Activated naive CD8-positive, alpha-beta T cell treated with anti-CD3 and anti-CD28 coated beads, Interleukin-2, amount 10 ng/mL, durations not matched to agents 7 days and 5 days (primary cell): ENCODE measurements at regions not wholly inside any gene's neighbourhood (a gene's known extent, or its start where the extent isn't known, plus 50 kb on each side); places are given as distances from the start of the nearest gene placed in this dataset.

ENCODE experiments used
- ATAC-seq: fragments of 150-1000 bp; cut with Tn5 transposase; one replicate; pipeline ENCODE4 v1.10.0; 2021; ENCODE audit warnings: low read depth, moderate library complexity
- POLR2A ChIA-PET: fragments of 350-600 bp; sonication (Branson Sonifier 250); formaldehyde crosslinking; loops from one replicate; lab custom pipeline; 2021; ENCODE audit warnings: antibody characterized with exemption; lab: Charles Lee
- DNase-seq: peaks from one replicate; pipeline ENCODE4 v3.0.0; 2021
- H3K27ac Mint-ChIP-seq: one replicate; pipeline ENCODE4 v1.8.0; 2022; ENCODE audit warnings: mild to moderate bottlenecking, mixed read lengths
- H3K27me3 Mint-ChIP-seq: one replicate; pipeline ENCODE4 v1.8.0; 2022; ENCODE audit warnings: mild to moderate bottlenecking, moderate library complexity, mixed read lengths
- H3K36me3 Mint-ChIP-seq: one replicate; pipeline ENCODE4 v1.8.0; 2021; ENCODE audit warnings: mild to moderate bottlenecking, mixed read lengths
- H3K4me1 Mint-ChIP-seq: one replicate; pipeline ENCODE4 v1.8.0; 2021; ENCODE audit warnings: mixed read lengths
- H3K4me3 Mint-ChIP-seq: one replicate; pipeline ENCODE4 v1.8.0; 2022; ENCODE audit warnings: mild to moderate bottlenecking, moderate library complexity, mixed read lengths
- H3K9me3 Mint-ChIP-seq: one replicate; pipeline ENCODE4 v1.8.0; 2021; ENCODE audit warnings: mixed read lengths

- no peak overlapping the region for H3K4me3 Mint-ChIP-seq
- no peak for DNase-seq
- H3K27me3 Mint-ChIP-seq, result no peaks in the 10 kb centered on the region
- no peaks in the 10 kb centered on the region for H3K36me3 Mint-ChIP-seq
- POLR2A ChIA-PET, result no interaction called here
- no peak overlapping the region for H3K27ac Mint-ChIP-seq
- H3K9me3 Mint-ChIP-seq, result no peaks in the 10 kb centered on the region
- no peaks in the 10 kb centered on the region for H3K4me1 Mint-ChIP-seq
- no peak for ATAC-seq
Observed at GRCh38 chr6:163725008-163725941, 310.8 kb downstream of the QKI start.

GRCh38 chr6:163724196-163724595, 309.7 kb downstream of the QKI start:
- no peaks in the 10 kb centered on the region for H3K27me3 Mint-ChIP-seq
- no peak overlapping the region for H3K27ac Mint-ChIP-seq

GRCh38 chr6:163723759-163724158, 309.2 kb downstream of the QKI start:
- H3K27ac Mint-ChIP-seq, result no peak overlapping the region
- ATAC-seq (no peak), DNase-seq (no peak)
- no peaks in the 10 kb centered on the region for H3K27me3 Mint-ChIP-seq
- H3K36me3 Mint-ChIP-seq, result no peaks in the 10 kb centered on the region
- H3K4me1 Mint-ChIP-seq, result no peaks in the 10 kb centered on the region
- POLR2A ChIA-PET, result no interaction called here
- no peak overlapping the region for H3K4me3 Mint-ChIP-seq
- H3K9me3 Mint-ChIP-seq, result no peaks in the 10 kb centered on the region

More at GRCh38 chr6:163724196-163724595, 309.7 kb downstream of the QKI start:
- no peaks in the 10 kb centered on the region for H3K36me3 Mint-ChIP-seq
- POLR2A ChIA-PET, result no interaction called here
- H3K4me1 Mint-ChIP-seq, result no peaks in the 10 kb centered on the region
- no peaks in the 10 kb centered on the region for H3K9me3 Mint-ChIP-seq
- no peak for ATAC-seq
- H3K4me3 Mint-ChIP-seq, result no peak overlapping the region
- DNase-seq, result no peak

- no peak overlapping the region for H3K4me3 Mint-ChIP-seq
- no peaks in the 10 kb centered on the region for H3K9me3 Mint-ChIP-seq
- no peaks in the 10 kb centered on the region for H3K27me3 Mint-ChIP-seq
- H3K36me3 Mint-ChIP-seq, result no peaks in the 10 kb centered on the region
- POLR2A ChIA-PET, result no interaction called here
- H3K27ac Mint-ChIP-seq, result no peak overlapping the region
- H3K4me1 Mint-ChIP-seq, result no peaks in the 10 kb centered on the region
- no peak for DNase-seq
- no peak for ATAC-seq
Observed at GRCh38 chr6:163721922-163722692, 307.6 kb downstream of the QKI start.

- POLR2A ChIA-PET, result no interaction called here
- DNase-seq (no peak), ATAC-seq (no peak)
- H3K4me3 Mint-ChIP-seq, result no peak overlapping the region
- H3K9me3 Mint-ChIP-seq, result no peaks in the 10 kb centered on the region
- no peak overlapping the region for H3K27ac Mint-ChIP-seq
- no peaks in the 10 kb centered on the region for H3K36me3 Mint-ChIP-seq
- H3K4me1 Mint-ChIP-seq, result no peaks in the 10 kb centered on the region
- no peaks in the 10 kb centered on the region for H3K27me3 Mint-ChIP-seq
Observed at GRCh38 chr6:163721435-163721834, 306.9 kb downstream of the QKI start.

GRCh38 chr6:163720460-163721235, 306.1 kb downstream of the QKI start:
- POLR2A ChIA-PET, result no interaction called here
- H3K36me3 Mint-ChIP-seq, result no peaks in the 10 kb centered on the region
- no peaks in the 10 kb centered on the region for H3K9me3 Mint-ChIP-seq
- H3K27me3 Mint-ChIP-seq, result no peaks in the 10 kb centered on the region
- no peak overlapping the region for H3K4me3 Mint-ChIP-seq
- H3K4me1 Mint-ChIP-seq, result no peaks in the 10 kb centered on the region
- no peak overlapping the region for H3K27ac Mint-ChIP-seq
- DNase-seq (no peak), ATAC-seq (no peak)

- no peak for ATAC-seq
- no peak overlapping the region for H3K27ac Mint-ChIP-seq
- H3K27me3 Mint-ChIP-seq, result no peaks in the 10 kb centered on the region
Observed at GRCh38 chr6:163720005-163720404, 305.5 kb downstream of the QKI start.

GRCh38 chr6:163719028-163719742, 304.7 kb downstream of the QKI start:
- H3K4me1 Mint-ChIP-seq, result no peaks in the 10 kb centered on the region
- H3K36me3 Mint-ChIP-seq, result no peaks in the 10 kb centered on the region
- DNase-seq, result no peak
- H3K4me3 Mint-ChIP-seq, result no peak overlapping the region
- no peak for ATAC-seq
- H3K9me3 Mint-ChIP-seq, result no peaks in the 10 kb centered on the region
- no peaks in the 10 kb centered on the region for H3K27me3 Mint-ChIP-seq
- POLR2A ChIA-PET, result no interaction called here
- no peak overlapping the region for H3K27ac Mint-ChIP-seq

More at GRCh38 chr6:163720005-163720404, 305.5 kb downstream of the QKI start:
- no peak overlapping the region for H3K4me3 Mint-ChIP-seq
- POLR2A ChIA-PET, result no interaction called here
- no peaks in the 10 kb centered on the region for H3K9me3 Mint-ChIP-seq
- H3K36me3 Mint-ChIP-seq, result no peaks in the 10 kb centered on the region
- no peaks in the 10 kb centered on the region for H3K4me1 Mint-ChIP-seq
- no peak for DNase-seq

GRCh38 chr6:163718537-163718936, 304.0 kb downstream of the QKI start:
- POLR2A ChIA-PET, result no interaction called here
- Mint-ChIP-seq H3K36me3 (no peaks in the 10 kb centered on the region), H3K9me3 (no peaks in the 10 kb centered on the region)

GRCh38 chr6:163717106-163717764, 302.7 kb downstream of the QKI start:
- ATAC-seq (no peak), DNase-seq (no peak)
- Mint-ChIP-seq H3K27me3 (peaks cover 2% of the 10 kb centered on the region), H3K9me3 (no peaks in the 10 kb centered on the region), H3K4me3 (no peak overlapping the region), H3K4me1 (peaks cover 4% of the 10 kb centered on the region), H3K36me3 (no peaks in the 10 kb centered on the region), H3K27ac (no peak overlapping the region)
- POLR2A ChIA-PET, result no interaction called here

More at GRCh38 chr6:163718537-163718936, 304.0 kb downstream of the QKI start:
- no peaks in the 10 kb centered on the region for H3K27me3 Mint-ChIP-seq
- no peak for DNase-seq
- no peak overlapping the region for H3K4me3 Mint-ChIP-seq
- no peaks in the 10 kb centered on the region for H3K4me1 Mint-ChIP-seq
- no peak overlapping the region for H3K27ac Mint-ChIP-seq
- no peak for ATAC-seq

- Mint-ChIP-seq H3K27ac (no peak overlapping the region), H3K36me3 (no peaks in the 10 kb centered on the region), H3K4me3 (no peak overlapping the region), H3K27me3 (peaks cover 2% of the 10 kb centered on the region), H3K4me1 (peaks cover 6% of the 10 kb centered on the region), H3K9me3 (no peaks in the 10 kb centered on the region)
- POLR2A ChIA-PET, result no interaction called here
- ATAC-seq (no peak), DNase-seq (no peak)
Observed at GRCh38 chr6:163716690-163717089, 302.2 kb downstream of the QKI start.

GRCh38 chr6:163715846-163716245, 301.3 kb downstream of the QKI start:
- POLR2A ChIA-PET, result no interaction called here
- H3K27ac Mint-ChIP-seq, result no peak overlapping the region

More at GRCh38 chr6:163715846-163716245, 301.3 kb downstream of the QKI start:
- Mint-ChIP-seq H3K4me3 (no peak overlapping the region), H3K27me3 (peaks cover 4% of the 10 kb centered on the region), H3K4me1 (peaks cover 6% of the 10 kb centered on the region), H3K9me3 (no peaks in the 10 kb centered on the region), H3K36me3 (no peaks in the 10 kb centered on the region)
- DNase-seq, result no peak
- no peak for ATAC-seq
